K562 (cell line): ENCODE measurements at regions not wholly inside any gene's neighbourhood (a gene's known extent, or its start where the extent isn't known, plus 50 kb on each side); places are given as distances from the start of the nearest gene placed in this dataset.

Source experiments
- ATAC-seq: fragments of 200-7000 bp; cut with Tn5 transposase; 3 replicates; pipeline ENCODE4 v1.9.1; 2020; ENCODE audit warnings: moderate library complexity
- BruUV-seq: library from RNA; stranded (reverse); fragments of 400-500 nt; replicated peaks from 2 replicates; lab custom pipeline; 2021; lab: Mats Ljungman, UMichigan
- CTCF ChIA-PET: fragments of 300-600 bp; formaldehyde crosslinking; extraction: SDS; loops from one replicate; lab custom pipeline; 2021; ENCODE audit warnings: low intra/inter-chr PET ratio; lab: Yijun Ruan, JAX
- POLR2A ChIA-PET: fragments of 300-600, 350-650 bp; sonication (Branson Sonifier 250); formaldehyde crosslinking; extraction: SDS; loops from one replicate; lab custom pipeline; 2021; ENCODE audit warnings: antibody characterized with exemption, inconsistent platforms; lab: Yijun Ruan, JAX
- DNase-seq, 4 experiments: peaks; one replicate each; pipeline versions ENCODE4 v3.0.0 to v3.0.0-alpha.2; 2011 to 2018; ENCODE audit warnings: low spot score in 3 of 4, mixed read lengths in 3 of 4; ENCODE audit errors: extremely low read depth in 1 of 4
- FAIRE-seq: peaks from 2 replicates; lab custom pipeline; 2011; peaks lifted over from hg19 to GRCh38; lab: Jason Lieb, UNC
- H2AFZ ChIP-seq: 2 replicates; pipeline ENCODE4 v1.6.0; 2011; ENCODE audit warnings: low read depth, low read length, control low read depth, inconsistent platforms
- H3K27ac ChIP-seq: fragments of 200-600 bp; 3 replicates; pipeline ENCODE4 v1.8.0; 2011; ENCODE audit warnings: low read depth, mild to moderate bottlenecking, control low read depth, inconsistent platforms, low read length, moderate library complexity, mixed read lengths; ENCODE audit errors: extremely low read depth
- H3K27me3 ChIP-seq, 2 experiments: fragments of 300-600 bp in 1 of 2; 2 replicates in 1 of 2; 3 replicates in 1 of 2; pipeline versions ENCODE4 v1.6.0 to v1.8.0; 2011; ENCODE audit warnings: inconsistent platforms in 2 of 2, low read length in 2 of 2, mild to moderate bottlenecking in 1 of 2, mixed read lengths in 1 of 2, moderate library complexity in 1 of 2; ENCODE audit not compliant: control insufficient read depth in 2 of 2, insufficient read depth in 2 of 2
- H3K36me3 ChIP-seq: fragments of 300-600 bp; 3 replicates; pipeline ENCODE4 v1.8.0; 2011; ENCODE audit warnings: mild to moderate bottlenecking, low read length, inconsistent platforms; ENCODE audit not compliant: control insufficient read depth, insufficient read depth
- H3K4me1 ChIP-seq, 2 experiments: fragments of 200-600 bp in 1 of 2; replicated peaks in 1 of 2; 2 replicates in 1 of 2; 3 replicates in 1 of 2; pipeline versions ENCODE4 v1.5.1 to v1.8.0; 2011; ENCODE audit warnings: inconsistent platforms in 2 of 2, low read length in 2 of 2, mild to moderate bottlenecking in 1 of 2, mixed read lengths in 1 of 2, moderate library complexity in 1 of 2; ENCODE audit not compliant: control insufficient read depth in 2 of 2, insufficient read depth in 2 of 2
- H3K4me2 ChIP-seq: 2 replicates; pipeline ENCODE4 v1.6.1; 2011; ENCODE audit warnings: low read length, control low read depth, inconsistent platforms, mixed read lengths; ENCODE audit not compliant: insufficient read depth
- H3K4me3 ChIP-seq: fragments of 200-600 bp; sonication (generic), shearing (Covaris generic); 2 replicates; pipeline ENCODE4 v1.5.1; 2016; ENCODE audit warnings: control low read depth, inconsistent platforms
- H3K79me2 ChIP-seq: fragments of 200-600 bp; 3 replicates; pipeline ENCODE4 v1.8.0; 2011; ENCODE audit warnings: low read length, inconsistent platforms; ENCODE audit not compliant: control insufficient read depth, insufficient read depth
- H3K9ac ChIP-seq, 2 experiments: 2 replicates each; pipeline versions ENCODE4 v1.6.0 to v1.6.1; 2011; ENCODE audit warnings: low read depth in 2 of 2, low read length in 2 of 2, control low read depth in 1 of 2, inconsistent platforms in 1 of 2, mild to moderate bottlenecking in 1 of 2, mixed read lengths in 1 of 2; ENCODE audit not compliant: insufficient read depth in 1 of 2
- H3K9me1 ChIP-seq: one replicate; pipeline ENCODE4 v1.6.0; 2011; ENCODE audit warnings: inconsistent platforms, mild to moderate bottlenecking, low read length, moderate library complexity; ENCODE audit not compliant: control insufficient read depth, insufficient read depth
- H3K9me3 ChIP-seq: replicated peaks from 2 replicates; pipeline ENCODE4 v1.5.1; 2011; ENCODE audit warnings: low read depth, low read length, inconsistent platforms; ENCODE audit not compliant: control insufficient read depth, insufficient read depth
- H4K20me1 ChIP-seq: replicated peaks from 2 replicates; pipeline ENCODE4 v1.6.1; 2011; ENCODE audit warnings: low read length, inconsistent platforms, mixed read lengths; ENCODE audit not compliant: control insufficient read depth, insufficient read depth
- AFF1 ChIP-seq, 2 experiments: fragments of 450-650 bp; IDR thresholded peaks; 2 replicates each; pipeline ENCODE4 v1.6.1; 2018; ENCODE audit warnings: mild to moderate bottlenecking in 2 of 2, low read depth in 1 of 2; ENCODE audit not compliant: partially characterized antibody in 2 of 2
- CBFA2T2 ChIP-seq: fragments of 450-650 bp; conservative IDR thresholded peaks from 2 replicates; pipeline ENCODE4 v1.6.1; 2017; ENCODE audit warnings: mild to moderate bottlenecking
- CBFA2T3 ChIP-seq: fragments of 450-650 bp; IDR thresholded peaks from 2 replicates; pipeline ENCODE4 v1.6.1; 2017
- MBD1 ChIP-seq: fragments of 250-450 bp; sonication (Bioruptor Pico); IDR thresholded peaks from 2 replicates; pipeline ENCODE4 v1.8.0; 2022; ENCODE audit warnings: inconsistent platforms
- PURB ChIP-seq: sonication (generic); formaldehyde crosslinking; IDR thresholded peaks from 2 replicates; pipeline ENCODE4 v1.9.0; 2021; ENCODE audit warnings: low read depth, mild to moderate bottlenecking, missing genetic modification reagents
- SNRNP70 ChIP-seq: fragments of 200-400 bp; formaldehyde crosslinking; optimal IDR thresholded peaks from 2 replicates; pipeline ENCODE3; 2017; ENCODE audit warnings: low read depth, low read length
- TCF7 ChIP-seq: sonication (generic); IDR thresholded peaks from 2 replicates; pipeline ENCODE4 v1.6.1; 2016; ENCODE audit warnings: antibody characterized with exemption, borderline replicate concordance
- USF1 ChIP-seq: sonication (generic); formaldehyde crosslinking; IDR thresholded peaks from 2 replicates; pipeline ENCODE4 v1.9.0; 2022; ENCODE audit warnings: mild to moderate bottlenecking, missing genetic modification reagents
- ZBTB33 ChIP-seq: sonication (generic); formaldehyde crosslinking; IDR thresholded peaks from 2 replicates; pipeline ENCODE4 v1.8.1; 2023; ENCODE audit warnings: mild to moderate bottlenecking, missing genetic modification reagents
- WGBS: fragments of 100-300 bp; shearing (Covaris generic); methylation state at CpG from one replicate; pipeline ENCODE4 v1.1.6; 2016; ENCODE audit warnings: low coverage, mixed read lengths; ENCODE audit not compliant: insufficient coverage; ENCODE audit errors: missing lambda C conversion rate; 5-methylcytosine and 5-hydroxymethylcytosine counted together
- in situ Hi-C: fragments of 300-500 bp; cut with MboI; formaldehyde crosslinking; loops from 4 replicates; pipeline ENCODE4 v1.15.0; 2018; ENCODE audit warnings: inconsistent platforms, mixed read lengths
- intact Hi-C: fragments of 100-400 bp; cut with micrococcal nuclease; formaldehyde crosslinking; loops from 2 replicates; pipeline ENCODE4 v1.14.2; 2022

- TF ChIP-seq USF1 (CRISPR knock-in tag) (no peak), AFF1 (IDR thresholded peaks at IDR 0.05; ENCODE audit: low read depth in 1 of 2, partially characterized antibody in 2 of 2) (no peak), PURB (no peak), CBFA2T3 (no peak)
- TF ChIP-seq, all 486 proteins: peak for 0
Measured at GRCh38 chr10:130515670-130516069, 379.5 kb downstream of the GLRX3 start (continued).

GRCh38 chr10:130516141-130516735 lies 380.0 kb downstream of the GLRX3 start:
- no TSS peak for BruUV-seq
- in situ Hi-C loops = no loop called here
- H3K27ac ChIP-seq = no peak overlapping the region
- intact Hi-C loops = no loop called here
- no peaks in the 10 kb centered on the region for H3K36me3 ChIP-seq
- ChIA-PET POLR2A (no interaction called here), CTCF (no interaction called here)
- no peaks in the 10 kb centered on the region for H3K4me1 ChIP-seq
- H3K79me2 ChIP-seq = no peaks in the 10 kb centered on the region
- no peaks in the 10 kb centered on the region for H4K20me1 ChIP-seq
- FAIRE-seq = no peak
- no peaks in the 10 kb centered on the region; a peak in 1 of 5 replicates for H3K27me3 ChIP-seq
- no peak overlapping the region for H3K9ac ChIP-seq
- no peaks in the 10 kb centered on the region for H3K9me1 ChIP-seq
- no peak overlapping the region for H3K4me3 ChIP-seq
- 0% methylated on average over 3 of the region's 4 CpGs for WGBS
- H3K9me3 ChIP-seq = no peaks in the 10 kb centered on the region; the same call in 1 of the 2 replicates
- no peak overlapping the region for H3K4me2 ChIP-seq
- DNase-seq = no peak
- ATAC-seq = no peak
- H2AFZ ChIP-seq = no peak overlapping the region
- no peak for TF ChIP-seq TCF7
- TF ChIP-seq CBFA2T2 = no peak
- TF ChIP-seq MBD1 = no peak
- no peak for TF ChIP-seq ZBTB33
- no peak for TF ChIP-seq SNRNP70
